Fibroblast of skin of left quadriceps (primary cell): ENCODE measurements at regions not wholly inside any gene's neighbourhood (a gene's known extent, or its start where the extent isn't known, plus 50 kb on each side); places are given as distances from the start of the nearest gene placed in this dataset.
"Not testable (repeated sequence)": the region's sequence is repeated elsewhere in the genome, so short reads cannot be mapped to it uniquely, and the experiment has no call there.

Source experiments
- DNase-seq, 2 experiments: peaks; one replicate each; pipeline ENCODE4 v3.0.0-alpha.2; 2013; ENCODE audit warnings: low read depth in 2 of 2

GRCh38 chr2:8488001-8488738, 193.7 kb upstream of the ID2 start:
- DNase-seq = no peak

- DNase-seq = no peak
These were observed 192.6 kb upstream of the ID2 start for GRCh38 chr2:8489221-8489620.

- DNase-seq = no peak
These were observed 192.1 kb upstream of the ID2 start for GRCh38 chr2:8489751-8490150.

- DNase-seq = no peak
These were observed 191.6 kb upstream of the ID2 start for GRCh38 chr2:8490166-8490721.

- DNase-seq = peak; percentile 10 to 15
These were observed 190.4 kb upstream of the ID2 start for GRCh38 chr2:8491296-8492027.

- DNase-seq = no peak
These were observed 187.7 kb upstream of the ID2 start for GRCh38 chr2:8494151-8494550.

GRCh38 chr2:8494589-8494988, 187.3 kb upstream of the ID2 start:
- DNase-seq = no peak

DNA sequence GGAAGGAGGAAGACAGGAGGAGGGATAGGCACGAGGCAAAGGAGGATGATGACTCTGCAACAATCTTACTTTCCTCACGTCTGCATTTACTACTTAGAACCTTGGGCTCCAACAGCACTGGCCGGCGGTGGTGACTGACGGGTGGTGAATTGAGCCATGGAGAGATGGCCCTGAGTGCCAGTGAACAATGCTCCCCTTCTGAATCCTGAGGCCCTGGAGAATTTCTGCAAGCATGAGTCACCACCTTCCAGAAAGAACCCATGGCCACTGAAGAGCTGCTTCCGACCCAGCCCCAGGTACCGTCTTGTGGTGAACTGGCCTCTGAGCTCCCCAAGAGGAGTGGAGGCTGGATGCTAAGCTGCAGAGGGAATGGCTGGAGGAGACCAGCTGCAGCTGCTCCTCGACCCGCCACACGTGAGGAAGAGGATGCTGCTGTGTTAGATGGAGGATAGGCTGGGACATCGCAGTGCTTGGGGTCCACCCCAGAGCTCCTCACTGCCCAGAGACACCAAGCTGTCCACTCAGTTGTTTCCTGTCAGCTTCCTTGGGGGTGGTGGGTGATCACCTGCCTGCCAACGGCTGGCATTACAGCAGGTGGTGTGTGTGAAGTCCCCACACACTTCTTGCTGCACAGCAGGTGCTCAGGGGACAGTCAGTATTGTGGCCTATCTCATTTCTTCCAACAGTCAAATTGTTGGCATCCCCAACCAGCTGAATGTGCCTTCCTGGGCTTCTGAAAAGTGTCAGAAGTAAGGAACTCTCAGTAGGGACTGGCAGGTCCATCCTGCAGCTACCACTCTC, 186.5 kb upstream of the ID2 start:
- no peak for DNase-seq

DNA sequence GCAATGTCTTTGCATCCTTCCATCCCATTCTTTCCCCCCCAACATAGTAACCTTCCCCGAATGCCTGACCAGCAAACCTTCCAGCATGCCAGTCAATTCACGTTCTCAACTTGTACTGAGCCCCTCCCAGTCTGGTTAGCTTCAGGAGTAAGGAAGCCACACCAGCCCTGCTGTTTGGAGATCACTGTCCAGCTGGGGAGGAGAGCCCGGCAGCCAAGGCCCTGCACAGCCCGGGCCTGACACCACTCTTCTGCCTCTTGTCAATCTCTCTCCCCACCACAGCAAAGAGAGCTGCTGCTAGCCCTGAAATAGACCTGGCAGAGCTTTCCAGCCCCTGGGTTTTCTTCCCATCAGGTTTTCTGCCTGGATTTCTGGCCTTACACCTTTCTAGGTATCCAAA, 185.8 kb upstream of the ID2 start:
- DNase-seq = no peak

DNA sequence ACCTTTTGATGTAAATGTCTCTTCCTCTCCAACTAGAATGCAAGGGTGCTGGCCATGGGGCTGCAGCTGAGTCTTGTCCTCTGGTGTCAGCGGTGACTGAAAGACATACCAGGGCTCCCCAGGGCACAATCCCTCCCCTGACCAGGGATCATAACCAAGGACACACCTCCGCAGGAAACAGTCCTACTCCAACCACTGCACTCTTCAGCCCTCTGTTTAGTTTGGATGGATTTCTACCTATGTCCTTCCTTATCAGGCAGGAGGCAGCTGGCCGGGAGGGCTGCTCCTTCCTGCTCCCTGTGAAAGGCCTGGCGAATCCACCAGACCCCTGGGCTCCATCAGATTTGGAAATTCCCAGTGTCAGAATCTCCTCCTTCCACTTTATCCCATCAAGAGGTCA, 185.2 kb upstream of the ID2 start:
- DNase-seq = no peak

DNA sequence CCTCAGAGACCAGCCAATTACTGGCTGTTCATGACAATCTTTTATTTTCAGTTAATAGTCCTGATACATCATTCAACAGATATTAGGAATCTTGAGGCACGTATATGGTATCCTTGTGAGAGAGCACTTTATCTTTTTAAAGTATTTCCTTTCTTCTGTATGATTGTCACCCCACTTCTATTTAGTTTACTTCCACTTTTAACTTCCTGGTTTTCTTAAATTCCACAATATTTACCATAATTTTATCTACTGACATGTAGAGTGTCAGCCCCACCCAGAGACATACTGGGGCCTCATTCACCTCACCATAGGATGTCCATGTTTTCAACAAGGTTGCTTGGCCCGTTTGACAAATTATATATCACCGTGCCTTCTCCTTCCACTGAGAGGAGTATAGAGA, 182.9 kb upstream of the ID2 start:
- DNase-seq = no peak

- no peak for DNase-seq
These were observed 181.5 kb upstream of the ID2 start for GRCh38 chr2:8500124-8501054.

GRCh38 chr2:8501061-8501720, 180.7 kb upstream of the ID2 start:
- DNase-seq = no peak

GRCh38 chr2:8502316-8502715, 179.5 kb upstream of the ID2 start:
- DNase-seq = no peak

DNA sequence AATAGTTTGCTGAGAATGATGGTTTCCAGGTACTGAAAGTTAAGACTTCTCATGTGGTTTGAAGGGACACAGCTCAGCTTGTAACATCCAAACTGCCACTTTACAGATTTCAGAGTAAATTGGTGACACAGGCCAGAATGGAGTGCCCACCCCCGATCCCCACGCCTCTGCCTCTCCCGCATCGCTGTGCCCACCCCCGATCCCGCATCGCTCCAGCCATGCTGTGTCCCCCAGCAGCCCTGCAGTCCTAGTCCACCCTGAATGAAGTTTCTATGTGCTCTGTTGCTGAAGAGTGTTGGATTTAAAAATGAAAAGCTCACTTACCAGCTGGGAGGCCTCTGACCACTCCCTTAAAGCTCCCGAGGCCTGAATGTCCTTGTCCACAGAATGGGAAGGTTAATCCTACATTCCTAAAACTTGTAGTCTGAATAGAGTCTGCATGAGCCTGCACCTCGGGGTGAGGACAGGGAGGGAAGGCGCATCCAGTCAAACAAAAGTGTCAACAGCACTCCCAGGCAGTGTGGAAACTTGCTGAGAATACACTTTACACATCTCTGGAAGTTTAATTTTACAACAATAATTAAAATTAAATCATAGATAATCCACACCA, 176.4 kb upstream of the ID2 start:
- no peak for DNase-seq

DNA sequence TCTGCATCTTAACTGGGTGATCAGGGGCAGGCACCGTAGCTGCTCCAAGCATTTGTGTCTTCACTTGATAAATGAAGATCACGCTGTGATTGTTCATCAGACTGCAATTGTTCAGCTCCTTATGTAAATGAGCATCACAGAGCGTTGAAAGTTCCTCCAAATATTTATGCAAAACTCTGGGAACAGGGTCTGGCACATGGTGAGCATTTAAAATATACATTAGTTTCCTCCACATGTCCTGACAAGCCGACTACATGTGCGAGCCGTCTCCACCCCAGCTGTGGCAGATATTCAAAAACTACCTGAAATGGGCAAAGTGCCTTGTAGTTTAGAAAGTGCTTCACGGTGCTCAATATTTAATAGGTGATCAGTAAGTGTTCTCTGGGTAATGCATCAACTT, 175.1 kb upstream of the ID2 start:
- DNase-seq = no peak

DNA sequence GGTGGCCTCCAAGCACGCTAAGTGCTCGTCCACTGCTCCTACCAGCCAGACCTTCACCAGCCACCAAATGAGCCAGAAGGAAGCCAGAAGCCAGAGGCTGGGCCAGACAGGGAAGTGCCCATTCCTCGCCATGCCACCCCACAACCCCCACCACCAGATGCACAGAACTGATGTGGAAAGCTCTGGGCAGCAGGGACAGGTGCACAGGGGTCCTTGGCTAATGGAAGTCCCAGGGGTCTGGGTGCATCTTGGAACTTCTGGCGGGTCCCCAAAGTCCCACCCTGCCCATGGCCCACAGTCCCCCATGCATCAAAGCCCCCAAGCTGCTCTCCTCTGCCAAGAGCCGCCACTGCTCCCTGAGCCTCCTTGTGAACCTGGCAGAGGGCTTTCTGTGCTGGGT, 173.1 kb upstream of the ID2 start:
- DNase-seq = no peak

DNA sequence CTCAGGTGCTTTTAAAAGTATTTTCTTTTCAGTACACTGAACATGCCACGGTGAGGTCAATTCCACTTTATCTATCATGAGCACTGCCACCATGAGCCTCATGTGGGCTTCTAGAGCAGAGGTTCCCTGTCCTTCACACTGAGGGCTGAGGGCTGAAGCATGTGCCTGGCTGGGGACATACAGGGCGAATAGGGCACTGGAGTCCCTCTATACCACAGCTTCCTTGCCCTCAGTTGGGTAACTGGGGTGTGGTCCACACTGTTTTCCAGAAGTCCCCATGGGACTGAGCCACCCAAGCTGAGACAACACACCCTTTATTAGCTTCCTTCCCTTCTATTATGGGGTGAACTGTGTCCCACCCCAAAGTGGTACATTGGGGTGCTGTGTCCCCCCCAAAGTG, 172.2 kb upstream of the ID2 start:
- DNase-seq = no peak

DNA sequence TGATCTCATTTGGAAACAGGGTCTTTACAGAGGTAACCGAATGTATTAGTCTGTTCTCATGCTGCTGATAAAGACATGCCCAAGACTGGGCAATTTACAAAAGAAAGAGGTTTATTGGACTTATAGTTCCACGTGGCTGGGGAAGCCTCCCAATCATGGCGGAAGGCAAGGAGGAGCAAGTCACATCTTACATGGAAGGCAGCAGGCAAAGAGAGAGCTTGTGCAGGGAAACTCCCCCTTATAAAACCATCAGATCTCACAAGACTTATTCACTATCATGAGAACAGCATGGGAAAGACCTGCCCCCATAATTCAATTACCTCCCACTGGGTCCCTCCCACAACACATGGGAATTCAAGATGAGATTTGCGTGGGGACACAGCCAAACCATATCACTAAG, 171.8 kb upstream of the ID2 start:
- DNase-seq = not testable (repeated sequence)

DNA sequence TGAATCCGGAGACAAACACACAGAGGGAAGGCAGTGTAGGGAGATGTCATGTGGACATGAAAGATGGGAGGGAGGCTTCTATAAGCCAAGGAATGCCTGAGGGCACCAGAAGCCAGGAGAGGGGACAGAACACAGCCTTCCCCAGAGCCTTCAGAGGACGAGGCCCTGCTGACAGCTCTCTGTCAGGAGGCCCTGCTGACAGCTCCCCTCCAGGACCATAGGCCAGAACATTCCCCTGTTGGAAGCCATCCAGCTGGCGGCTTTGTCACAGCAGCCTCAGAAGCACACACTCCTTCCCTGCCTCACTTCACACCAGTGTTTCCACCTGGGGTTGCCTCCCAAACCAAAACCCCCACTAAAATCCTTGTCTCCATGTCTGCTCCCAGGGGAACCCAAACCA, 171.3 kb upstream of the ID2 start:
- DNase-seq = no peak
